H9 (cell line): ENCODE measurements at regions not wholly inside any gene's neighbourhood (a gene's known extent, or its start where the extent isn't known, plus 50 kb on each side); places are given as distances from the start of the nearest gene placed in this dataset.

Experiments
- DNase-seq: peaks from one replicate; pipeline ENCODE4 v3.0.0-alpha.2; 2017
- H2AFZ ChIP-seq: one replicate; pipeline ENCODE4 v1.6.1; 2013; ENCODE audit warnings: mild to moderate bottlenecking, low read length, control low read depth, moderate library complexity
- H2AK5ac ChIP-seq: 2 replicates; pipeline ENCODE4 v1.6.1; 2013; ENCODE audit warnings: low read length, control low read depth, mixed read lengths; ENCODE audit not compliant: insufficient read length
- H2BK120ac ChIP-seq: one replicate; pipeline ENCODE4 v1.6.1; 2013; ENCODE audit warnings: low read depth, mild to moderate bottlenecking, low read length, control low read depth, inconsistent platforms; ENCODE audit not compliant: poor library complexity, severe bottlenecking
- H2BK12ac ChIP-seq: 2 replicates; pipeline ENCODE4 v1.6.1; 2013; ENCODE audit warnings: low read length, control low read depth, mixed read lengths, low read depth; ENCODE audit not compliant: insufficient read length
- H2BK15ac ChIP-seq: 2 replicates; pipeline ENCODE4 v1.6.1; 2013; ENCODE audit warnings: low read depth, low read length, control low read depth
- H2BK20ac ChIP-seq: one replicate; pipeline ENCODE4 v1.6.1; 2013; ENCODE audit warnings: low read depth, mild to moderate bottlenecking, low read length, control low read depth, inconsistent platforms; ENCODE audit not compliant: poor library complexity, severe bottlenecking
- H2BK5ac ChIP-seq: 2 replicates; pipeline ENCODE4 v1.6.1; 2013; ENCODE audit warnings: low read length, control low read depth, mixed read lengths; ENCODE audit not compliant: insufficient read length
- H3K14ac ChIP-seq: 2 replicates; pipeline ENCODE4 v1.6.1; 2013; ENCODE audit warnings: low read length, control low read depth; ENCODE audit not compliant: insufficient read depth
- H3K18ac ChIP-seq: 2 replicates; pipeline ENCODE4 v1.6.1; 2013; ENCODE audit warnings: low read depth, mild to moderate bottlenecking, mixed read lengths, low read length, control low read depth; ENCODE audit not compliant: insufficient read length
- H3K23ac ChIP-seq: 2 replicates; pipeline ENCODE4 v1.6.1; 2013; ENCODE audit warnings: low read length, control low read depth, mixed read lengths, low read depth; ENCODE audit not compliant: insufficient read length
- H3K23me2 ChIP-seq: 2 replicates; pipeline ENCODE4 v1.6.1; 2013; ENCODE audit warnings: low read depth, mild to moderate bottlenecking, mixed read lengths, low read length, control low read depth; ENCODE audit not compliant: insufficient read length, poor library complexity, severe bottlenecking
- H3K27ac ChIP-seq: 2 replicates; pipeline ENCODE4 v1.5.1; 2013; ENCODE audit warnings: low read length, control low read depth, mixed read lengths, low read depth; ENCODE audit not compliant: insufficient read length
- H3K27me3 ChIP-seq: 2 replicates; pipeline ENCODE4 v1.6.1; 2013; ENCODE audit warnings: low read length, control low read depth, inconsistent platforms; ENCODE audit not compliant: insufficient read depth
- H3K4ac ChIP-seq: 2 replicates; pipeline ENCODE4 v1.6.1; 2013; ENCODE audit warnings: low read depth, mild to moderate bottlenecking, control low read depth, inconsistent platforms, low read length, moderate library complexity
- H3K4me1 ChIP-seq: 2 replicates; pipeline ENCODE4 v1.6.1; 2013; ENCODE audit warnings: low read length, control low read depth, inconsistent platforms; ENCODE audit not compliant: insufficient read depth
- H3K4me2 ChIP-seq: 2 replicates; pipeline ENCODE4 v1.6.1; 2013; ENCODE audit warnings: low read length, control low read depth, mixed read lengths; ENCODE audit not compliant: insufficient read length, insufficient read depth
- H3K56ac ChIP-seq: 2 replicates; pipeline ENCODE4 v1.6.1; 2013; ENCODE audit warnings: low read depth, mild to moderate bottlenecking, mixed read lengths, low read length, control low read depth; ENCODE audit not compliant: insufficient read length
- H3K79me1 ChIP-seq: 2 replicates; pipeline ENCODE4 v1.6.1; 2013; ENCODE audit warnings: low read depth, mild to moderate bottlenecking, moderate library complexity, low read length, control low read depth, inconsistent platforms; ENCODE audit not compliant: insufficient read depth, poor library complexity, severe bottlenecking
- H3K79me2 ChIP-seq: 2 replicates; pipeline ENCODE4 v1.6.1; 2013; ENCODE audit warnings: low read length, control low read depth, inconsistent platforms; ENCODE audit not compliant: insufficient read depth
- H3K9ac ChIP-seq: 2 replicates; pipeline ENCODE4 v1.6.1; 2013; ENCODE audit warnings: low read length, control low read depth, mixed read lengths; ENCODE audit not compliant: insufficient read length; ENCODE audit errors: extremely low read depth
- H3K9me3 ChIP-seq: one replicate; pipeline ENCODE4 v1.6.1; 2013; ENCODE audit warnings: low read depth, low read length, inconsistent platforms; ENCODE audit not compliant: control insufficient read depth
- H3T11ph ChIP-seq: one replicate; pipeline ENCODE4 v1.6.1; 2013; ENCODE audit warnings: mild to moderate bottlenecking, low read length, control low read depth, inconsistent platforms
- H4K20me1 ChIP-seq: one replicate; pipeline ENCODE4 v1.6.1; 2013; ENCODE audit not compliant: control insufficient read depth, insufficient read length, insufficient read depth
- H4K5ac ChIP-seq: 2 replicates; pipeline ENCODE4 v1.6.1; 2013; ENCODE audit warnings: low read depth, mild to moderate bottlenecking, mixed read lengths, low read length, control low read depth; ENCODE audit not compliant: insufficient read length
- H4K8ac ChIP-seq: replicated peaks from 2 replicates; pipeline ENCODE4 v1.6.1; 2013; ENCODE audit warnings: low read length, control low read depth, mixed read lengths, low read depth; ENCODE audit not compliant: insufficient read length
- H4K91ac ChIP-seq: 2 replicates; pipeline ENCODE4 v1.6.1; 2013; ENCODE audit warnings: low read depth, mild to moderate bottlenecking, moderate library complexity, mixed read lengths, low read length, control low read depth; ENCODE audit not compliant: insufficient read length
- H3K27ac Mint-ChIP-seq, 3 experiments: 2 replicates in 2 of 3; 3 replicates in 1 of 3; pipeline ENCODE4 v1.8.0; 2020 to 2021; ENCODE audit warnings: mixed read lengths in 3 of 3, mild to moderate bottlenecking in 1 of 3, moderate library complexity in 1 of 3
- H3K27me3 Mint-ChIP-seq: 2 replicates; pipeline ENCODE4 v1.8.0; 2021; ENCODE audit warnings: low read depth, mild to moderate bottlenecking, moderate library complexity, mixed read lengths
- H3K36me3 Mint-ChIP-seq, 3 experiments: 2 replicates in 2 of 3; 3 replicates in 1 of 3; pipeline ENCODE4 v1.8.0; 2020 to 2021; ENCODE audit warnings: low read depth in 3 of 3, mixed read lengths in 3 of 3; ENCODE audit not compliant: insufficient read depth in 1 of 3
- H3K4me1 Mint-ChIP-seq, 2 experiments: 2 replicates each; pipeline ENCODE4 v1.8.0; 2020; ENCODE audit warnings: mixed read lengths in 2 of 2
- H3K4me3 Mint-ChIP-seq, 2 experiments: 2 replicates in 1 of 2; 3 replicates in 1 of 2; pipeline ENCODE4 v1.8.0; 2020 to 2021; ENCODE audit warnings: mild to moderate bottlenecking in 2 of 2, mixed read lengths in 2 of 2, moderate library complexity in 1 of 2
- H3K9me3 Mint-ChIP-seq, 2 experiments: 2 replicates in 1 of 2; 3 replicates in 1 of 2; pipeline ENCODE4 v1.8.0; 2020; ENCODE audit warnings: mild to moderate bottlenecking in 2 of 2, mixed read lengths in 2 of 2, moderate library complexity in 1 of 2
- WGBS: extraction: QIAGEN DNeasy Blood & Tissue Kit; methylation state at CpG from one replicate; pipeline ENCODE4 v1.1.7; 2013; ENCODE audit warnings: missing lambda C conversion rate, low lambda C conversion rate, mixed read lengths; ENCODE audit not compliant: insufficient read length; ENCODE audit errors: extremely low coverage; 5-methylcytosine and 5-hydroxymethylcytosine counted together
- TF ChIP-seq, protein P1 (sequence below): fragments of 200-600 bp; sonication (generic); conservative IDR thresholded peaks from 3 replicates; pipeline ENCODE4 v1.8.0; 2021; ENCODE audit warnings: antibody characterized with exemption, mild to moderate bottlenecking

DNA sequence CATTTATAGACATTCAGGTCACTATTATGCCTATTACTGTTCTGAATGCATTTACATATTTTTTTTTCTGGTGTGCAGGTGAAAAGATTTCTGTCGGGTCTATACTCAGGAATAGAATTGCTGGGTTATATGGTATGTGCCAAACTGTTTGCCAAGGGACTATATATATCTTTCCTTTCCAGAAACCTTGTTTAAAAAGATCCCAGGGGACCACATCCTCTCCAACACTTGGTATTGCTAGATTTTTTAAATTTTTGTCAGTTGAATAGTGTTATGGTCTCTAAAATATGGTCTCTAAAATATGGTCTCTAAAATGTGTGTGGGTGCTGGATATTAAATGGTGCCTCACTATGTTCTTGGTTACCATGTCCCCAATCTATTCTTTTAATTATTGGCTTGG, 131.3 kb downstream of the INSIG2 start:
- Histone ChIP-seq H3K79me2 (no peaks in the 10 kb centered on the region), H3K56ac (no peak overlapping the region), H2BK20ac (no peak overlapping the region), H3K9me3 (no peaks in the 10 kb centered on the region), H3K79me1 (no peaks in the 10 kb centered on the region), H2AK5ac (no peak overlapping the region), H3K4ac (no peak overlapping the region), H2BK120ac (no peak overlapping the region), H2AFZ (no peak overlapping the region), H4K8ac (no peak overlapping the region), H2BK12ac (no peak overlapping the region), H3K14ac (no peak overlapping the region), H4K91ac (no peak overlapping the region), H3K27ac (no peak overlapping the region), H3K4me2 (no peak overlapping the region), H2BK5ac (no peak overlapping the region), H3K4me1 (no peaks in the 10 kb centered on the region), H3K27me3 (no peaks in the 10 kb centered on the region), H4K5ac (no peak overlapping the region), H3K9ac (no peak overlapping the region), H2BK15ac (no peak overlapping the region), H3T11ph (no peak overlapping the region), H3K23ac (no peak overlapping the region), H3K23me2 (peaks cover 13% of the 10 kb centered on the region), H4K20me1 (no peaks in the 10 kb centered on the region), H3K18ac (no peak overlapping the region)
- WGBS: no CpG with 5 or more reads among the region's 1 CpG
- H3K4me1 Mint-ChIP-seq: peaks cover 18 to 23% of the 10 kb centered on the region in 2 experiments
- DNase-seq: no peak
- H3K36me3 Mint-ChIP-seq: no peaks in the 10 kb centered on the region
- H3K4me3 Mint-ChIP-seq: no peak overlapping the region
- TF ChIP-seq, protein P1, sequence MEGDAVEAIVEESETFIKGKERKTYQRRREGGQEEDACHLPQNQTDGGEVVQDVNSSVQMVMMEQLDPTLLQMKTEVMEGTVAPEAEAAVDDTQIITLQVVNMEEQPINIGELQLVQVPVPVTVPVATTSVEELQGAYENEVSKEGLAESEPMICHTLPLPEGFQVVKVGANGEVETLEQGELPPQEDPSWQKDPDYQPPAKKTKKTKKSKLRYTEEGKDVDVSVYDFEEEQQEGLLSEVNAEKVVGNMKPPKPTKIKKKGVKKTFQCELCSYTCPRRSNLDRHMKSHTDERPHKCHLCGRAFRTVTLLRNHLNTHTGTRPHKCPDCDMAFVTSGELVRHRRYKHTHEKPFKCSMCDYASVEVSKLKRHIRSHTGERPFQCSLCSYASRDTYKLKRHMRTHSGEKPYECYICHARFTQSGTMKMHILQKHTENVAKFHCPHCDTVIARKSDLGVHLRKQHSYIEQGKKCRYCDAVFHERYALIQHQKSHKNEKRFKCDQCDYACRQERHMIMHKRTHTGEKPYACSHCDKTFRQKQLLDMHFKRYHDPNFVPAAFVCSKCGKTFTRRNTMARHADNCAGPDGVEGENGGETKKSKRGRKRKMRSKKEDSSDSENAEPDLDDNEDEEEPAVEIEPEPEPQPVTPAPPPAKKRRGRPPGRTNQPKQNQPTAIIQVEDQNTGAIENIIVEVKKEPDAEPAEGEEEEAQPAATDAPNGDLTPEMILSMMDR: no peak
- no peak overlapping the region for H3K27ac Mint-ChIP-seq
- no peaks in the 10 kb centered on the region; a peak in 1 of 5 replicates for H3K9me3 Mint-ChIP-seq
- H3K27me3 Mint-ChIP-seq: peaks cover 15% of the 10 kb centered on the region
